NOMO-1 treated with dmso at 0.1 percent for 144 hours (cell line): ENCODE measurements at regions not wholly inside any gene's neighbourhood (a gene's known extent, or its start where the extent isn't known, plus 50 kb on each side); places are given as distances from the start of the nearest gene placed in this dataset.

Experiments used
- DNase-seq: peaks from one replicate; lab custom pipeline; 2025; ENCODE audit not compliant: unreplicated experiment; lab: John Stamatoyannopoulos, UW

DNA sequence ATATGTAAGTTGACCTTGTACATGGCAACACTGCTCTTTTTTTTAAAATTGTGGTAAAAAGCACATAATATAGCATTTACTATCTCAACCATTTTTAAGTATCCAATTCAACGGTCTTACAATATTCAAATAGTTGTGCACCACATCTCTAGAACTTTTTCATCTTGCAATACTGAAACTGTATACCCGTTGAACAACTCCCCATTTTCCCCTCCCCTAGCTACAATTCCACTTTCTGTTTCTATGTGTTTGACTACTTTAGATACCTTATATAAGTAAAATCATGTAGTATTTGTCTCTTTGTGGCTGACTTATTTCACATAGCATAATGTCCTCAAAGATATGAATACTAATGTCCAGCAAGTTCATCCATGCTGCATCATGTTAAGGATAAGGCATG lies 452.1 kb downstream of the TXNL1 start:
- no peak for DNase-seq

DNA sequence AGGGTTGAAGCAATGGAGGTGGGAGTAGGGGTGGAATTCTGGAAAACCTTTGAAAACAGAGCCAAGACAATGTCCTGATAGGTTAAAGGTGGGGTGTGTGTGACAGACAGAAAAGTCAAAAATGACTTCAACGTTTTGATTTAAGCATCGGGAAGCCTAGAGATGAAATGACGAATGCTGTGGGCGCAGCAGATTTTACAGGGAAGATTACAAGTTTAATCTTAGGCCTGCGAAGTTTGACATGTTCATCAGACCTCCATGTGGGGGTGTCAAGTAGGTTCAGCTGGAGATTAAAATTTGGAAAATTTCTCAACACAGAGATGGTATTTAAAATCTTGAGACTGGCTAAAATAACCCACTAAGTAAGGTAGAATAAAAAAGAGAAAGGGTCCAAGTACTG lies 453.3 kb downstream of the TXNL1 start:
- DNase-seq, result no peak

DNA sequence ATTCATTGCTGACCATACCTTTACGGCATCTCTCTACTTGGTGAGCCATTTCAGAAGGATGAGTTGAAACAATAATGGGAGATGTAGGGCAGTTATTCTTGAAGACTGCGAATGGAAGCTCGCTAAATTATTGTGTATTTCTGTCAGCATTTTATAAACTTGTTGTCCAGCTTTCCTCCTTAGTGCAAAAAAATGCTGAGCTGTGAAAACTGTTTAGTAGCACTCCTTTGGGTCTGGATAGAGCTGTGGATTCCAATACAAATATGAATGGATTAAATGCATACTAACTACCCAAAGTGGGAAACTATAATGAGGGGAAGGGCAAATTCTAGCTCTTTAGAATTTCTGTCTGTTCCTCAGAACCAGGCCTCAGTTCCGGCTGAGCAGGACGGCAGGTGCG lies 461.6 kb downstream of the TXNL1 start:
- DNase-seq, result no peak

DNA sequence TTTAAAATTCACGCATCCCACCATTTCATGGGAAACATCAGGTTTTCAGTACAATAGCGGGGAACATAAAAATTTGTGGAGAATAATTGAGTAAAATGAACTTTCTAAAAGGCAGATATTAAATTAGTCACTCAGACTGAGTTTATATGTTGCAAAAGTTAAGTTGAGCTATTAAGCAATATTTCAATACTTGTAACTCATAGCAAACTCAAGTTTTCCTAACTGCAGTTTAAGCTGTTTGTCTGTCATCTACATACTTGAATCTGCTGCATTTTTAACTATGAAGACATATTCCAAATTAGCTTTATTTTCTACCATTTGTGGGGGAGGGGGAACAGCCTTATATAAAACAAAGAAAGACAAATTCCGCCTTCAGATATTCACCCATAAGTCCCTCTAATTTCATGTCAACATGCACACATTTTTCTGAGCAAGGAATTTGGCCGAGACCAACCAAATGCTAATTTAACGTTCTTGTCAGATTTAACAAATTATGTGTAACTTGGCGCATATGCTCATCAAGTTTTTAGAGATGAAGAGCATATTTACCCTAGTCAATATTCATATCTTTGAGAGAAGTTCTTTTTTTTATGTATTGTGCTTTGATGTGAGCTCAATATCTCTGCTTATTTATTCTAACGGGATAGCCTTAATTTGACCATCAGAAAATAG lies 462.9 kb downstream of the TXNL1 start:
- no peak for DNase-seq

DNA sequence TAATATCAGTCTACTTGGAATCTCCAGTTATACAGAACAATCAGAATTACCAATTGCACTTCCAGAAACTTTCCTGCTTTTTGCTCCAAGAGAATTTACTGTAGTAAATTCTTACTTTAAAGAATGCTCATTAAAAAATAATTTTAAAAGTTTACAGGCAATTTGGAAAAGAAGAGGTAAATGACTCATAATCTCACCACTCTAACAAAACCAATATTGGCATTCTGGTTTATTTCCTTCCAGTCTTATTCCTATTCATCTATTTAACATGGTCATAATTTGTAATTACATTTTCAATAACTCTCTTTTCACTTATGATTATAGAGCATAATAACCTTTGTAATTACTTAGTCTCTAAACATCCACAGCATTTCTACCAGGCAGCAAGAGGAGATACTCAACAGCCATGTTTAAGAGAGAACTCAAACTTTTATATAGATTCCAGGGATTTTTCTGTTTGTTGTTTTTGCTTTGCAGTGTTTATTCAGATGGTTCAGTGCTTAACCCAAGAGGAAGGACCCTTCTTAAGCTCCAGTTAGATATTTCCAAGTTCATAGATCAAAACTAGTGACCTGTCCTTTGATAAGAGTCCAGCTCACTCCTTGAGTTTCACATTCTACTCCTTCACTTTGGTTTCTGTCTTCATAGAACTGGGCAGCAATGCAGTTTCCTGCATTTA lies 464.7 kb downstream of the TXNL1 start:
- DNase-seq, result no peak

DNA sequence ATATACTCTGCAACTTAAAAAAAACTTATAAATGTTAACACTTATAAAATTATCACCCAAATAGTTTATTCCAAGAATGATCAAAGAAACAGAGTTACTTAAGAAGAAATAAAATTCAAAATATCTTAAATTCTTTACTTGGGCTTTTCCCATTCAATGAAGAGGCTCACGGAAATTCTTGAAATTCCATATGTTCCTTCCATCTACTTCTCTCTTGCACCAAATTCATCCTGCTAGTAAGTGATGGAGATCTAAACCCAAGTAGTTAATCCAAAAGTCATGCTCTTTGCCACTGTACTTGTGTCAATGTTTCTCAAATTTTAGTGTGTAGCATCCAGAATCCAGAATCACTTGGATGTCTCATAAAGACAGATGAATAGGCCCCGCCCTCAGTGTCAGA lies 465.9 kb downstream of the TXNL1 start:
- DNase-seq, result no peak

DNA sequence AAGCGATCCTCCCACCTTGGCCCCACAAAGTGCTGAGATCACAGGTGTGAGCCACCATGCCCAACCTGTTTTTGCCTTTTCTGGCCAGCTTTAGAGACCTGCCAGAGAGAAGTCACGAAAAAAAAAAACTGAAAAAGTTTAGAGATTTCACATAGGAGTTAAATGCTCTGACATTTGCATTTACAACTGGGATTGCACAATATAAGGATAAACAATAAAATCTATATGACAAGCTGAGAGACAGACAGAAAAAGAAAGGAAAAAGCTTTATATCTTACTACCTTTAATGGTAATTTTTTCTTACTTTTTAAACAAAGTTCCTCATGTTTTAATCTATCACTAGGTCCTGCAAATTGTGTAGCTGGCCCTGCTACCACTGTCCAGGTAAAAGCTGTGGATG lies 466.5 kb downstream of the TXNL1 start:
- no peak for DNase-seq

DNA sequence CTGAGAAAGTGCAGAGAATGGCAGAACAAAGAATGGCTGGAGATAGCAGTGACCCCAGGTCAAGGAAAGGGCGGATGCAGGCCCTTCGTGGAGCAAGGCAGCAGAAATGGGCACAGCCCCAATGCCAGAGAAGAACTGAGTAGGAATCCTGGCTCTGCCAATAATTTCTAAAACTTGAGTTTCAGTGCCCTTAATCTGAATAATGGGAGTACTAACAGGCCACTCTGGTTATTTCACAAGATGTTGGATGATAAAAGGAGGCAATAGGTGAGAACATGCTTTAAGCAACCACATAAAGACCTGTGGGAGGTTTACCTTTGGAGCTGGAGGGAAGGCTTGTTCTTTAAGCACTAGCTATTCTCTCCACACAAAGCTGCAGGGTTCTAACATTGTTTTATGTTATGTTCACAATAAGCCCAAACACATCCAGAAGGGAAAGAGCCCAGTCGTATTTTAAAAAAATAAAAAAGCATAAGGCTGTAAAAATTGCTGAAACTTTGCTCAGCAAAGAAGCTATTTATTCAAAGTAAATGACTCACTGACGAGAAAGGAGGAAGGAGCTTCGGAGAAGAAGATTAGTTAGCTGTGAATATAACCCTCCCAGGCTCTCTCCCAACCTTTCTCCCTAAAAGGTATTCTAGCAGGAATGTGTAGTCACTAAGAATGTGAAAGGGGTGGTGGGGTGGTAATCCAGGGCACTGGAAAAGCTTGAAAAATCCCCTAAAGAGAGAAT lies 470.2 kb downstream of the TXNL1 start:
- DNase-seq, result no peak

DNA sequence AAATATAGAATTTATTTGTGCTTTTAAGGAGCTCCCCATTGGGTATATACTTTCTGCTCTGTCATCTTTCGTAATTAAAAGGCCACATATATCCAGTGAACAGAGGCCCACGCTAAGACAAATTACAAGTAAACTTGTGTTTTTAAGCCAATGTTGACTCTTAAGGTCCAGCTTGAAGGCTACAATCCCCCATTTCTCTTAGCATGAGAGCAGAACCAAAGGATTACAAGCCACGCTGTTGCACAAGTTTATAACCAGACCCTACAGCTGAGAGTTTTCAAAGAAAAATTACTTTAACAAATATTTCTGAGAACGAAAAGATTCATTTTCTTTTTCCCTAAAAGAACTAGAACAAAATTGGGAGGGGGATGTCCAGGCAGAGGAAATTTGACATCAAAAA lies 471.0 kb downstream of the TXNL1 start:
- no peak for DNase-seq

DNA sequence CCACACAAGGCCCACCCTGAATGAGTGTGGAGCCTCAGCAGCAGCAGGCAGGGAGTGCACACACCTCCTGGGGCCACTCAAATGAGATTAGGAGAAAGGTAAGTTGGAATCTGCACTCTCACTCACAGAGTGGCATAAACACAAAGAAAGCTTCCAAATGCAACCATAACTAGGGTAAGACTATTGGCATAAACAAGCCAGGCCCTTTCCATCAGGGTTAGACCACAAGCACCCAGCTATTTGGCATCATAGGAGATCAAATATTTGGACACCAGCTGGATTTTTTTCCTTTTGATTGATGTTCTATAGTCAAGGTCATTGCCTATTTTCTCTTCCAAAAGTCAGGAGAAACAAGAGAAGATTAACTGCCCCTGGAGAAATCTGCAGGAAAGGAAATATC lies 471.5 kb downstream of the TXNL1 start:
- no peak for DNase-seq

DNA sequence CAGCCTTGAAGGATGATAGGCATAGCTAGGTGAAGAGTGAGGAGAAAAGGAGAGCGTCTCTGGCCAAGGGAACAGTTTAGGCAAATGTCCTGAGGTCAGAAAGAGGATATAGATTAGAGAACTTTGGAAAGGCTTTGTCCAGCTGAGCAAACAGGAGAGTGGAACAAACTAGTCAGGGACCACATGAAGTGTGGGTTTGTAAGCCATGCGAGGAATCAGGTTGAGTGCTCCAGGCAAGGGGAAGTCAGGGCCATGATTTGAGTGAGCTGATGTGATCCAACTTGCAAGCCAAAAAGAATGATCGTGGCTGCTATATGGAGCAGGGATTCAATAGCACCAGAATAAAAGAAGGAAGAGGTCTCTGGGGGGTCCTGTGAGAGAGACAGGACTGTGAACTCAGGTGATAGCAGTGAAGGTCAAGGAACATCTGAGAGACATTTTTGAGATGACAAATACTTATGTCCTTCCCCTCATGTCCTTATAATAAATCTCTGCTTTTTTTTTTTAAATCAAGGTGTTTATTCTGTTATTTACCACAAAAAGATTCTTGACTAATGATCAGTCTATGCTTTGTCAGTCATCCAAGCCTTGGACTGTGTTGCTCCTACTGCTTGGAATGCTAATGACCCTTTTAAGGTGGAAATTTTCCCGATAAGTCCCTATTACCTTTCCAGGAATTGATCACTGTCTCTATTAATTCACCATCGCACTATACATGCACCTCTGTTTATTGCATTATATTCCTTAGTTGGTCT lies 472.6 kb downstream of the TXNL1 start:
- no peak for DNase-seq

DNA sequence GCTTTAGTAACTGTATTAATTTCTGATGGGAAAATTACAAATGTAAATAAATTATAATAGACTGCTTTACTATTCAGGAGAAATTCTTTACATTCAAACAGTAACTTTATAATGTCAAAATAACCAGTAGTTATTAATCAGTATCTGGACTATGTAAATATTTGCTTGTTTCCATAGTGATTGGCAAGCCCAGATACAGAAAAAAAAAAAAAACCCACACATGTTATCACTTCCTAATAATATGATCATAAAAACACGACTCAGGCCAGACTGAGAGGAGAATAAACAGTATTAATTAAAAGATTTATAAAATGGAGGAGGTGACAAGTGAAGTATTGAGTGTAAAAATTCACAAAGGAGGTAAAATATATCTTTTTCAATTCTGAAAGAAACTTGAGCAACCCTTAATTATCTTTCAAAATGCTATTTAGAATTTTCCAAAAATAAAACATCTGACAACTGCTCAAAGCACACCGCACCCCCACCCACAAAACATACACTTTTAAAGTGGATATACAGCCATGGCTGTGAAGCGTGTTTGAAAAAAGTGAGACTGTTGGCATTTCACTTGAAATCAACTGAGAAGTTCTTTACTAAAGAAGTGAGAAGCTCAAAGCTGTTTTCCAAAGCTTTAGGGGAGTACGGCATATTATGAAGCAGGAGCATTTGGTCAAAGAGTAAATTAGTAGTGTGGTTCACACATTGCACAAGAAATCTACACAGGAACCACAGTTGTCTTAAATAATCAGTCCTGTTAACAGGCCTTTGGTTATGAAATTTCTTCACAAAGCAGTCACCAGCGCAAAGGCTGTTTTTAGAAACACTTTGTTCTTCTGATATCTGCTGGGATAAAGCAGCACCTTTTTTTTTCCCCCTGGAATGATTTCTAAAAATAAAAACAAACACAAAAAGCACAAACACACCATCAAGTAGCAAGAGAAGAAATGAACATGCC lies 475.8 kb downstream of the TXNL1 start:
- peak; percentile 53 for DNase-seq

DNA sequence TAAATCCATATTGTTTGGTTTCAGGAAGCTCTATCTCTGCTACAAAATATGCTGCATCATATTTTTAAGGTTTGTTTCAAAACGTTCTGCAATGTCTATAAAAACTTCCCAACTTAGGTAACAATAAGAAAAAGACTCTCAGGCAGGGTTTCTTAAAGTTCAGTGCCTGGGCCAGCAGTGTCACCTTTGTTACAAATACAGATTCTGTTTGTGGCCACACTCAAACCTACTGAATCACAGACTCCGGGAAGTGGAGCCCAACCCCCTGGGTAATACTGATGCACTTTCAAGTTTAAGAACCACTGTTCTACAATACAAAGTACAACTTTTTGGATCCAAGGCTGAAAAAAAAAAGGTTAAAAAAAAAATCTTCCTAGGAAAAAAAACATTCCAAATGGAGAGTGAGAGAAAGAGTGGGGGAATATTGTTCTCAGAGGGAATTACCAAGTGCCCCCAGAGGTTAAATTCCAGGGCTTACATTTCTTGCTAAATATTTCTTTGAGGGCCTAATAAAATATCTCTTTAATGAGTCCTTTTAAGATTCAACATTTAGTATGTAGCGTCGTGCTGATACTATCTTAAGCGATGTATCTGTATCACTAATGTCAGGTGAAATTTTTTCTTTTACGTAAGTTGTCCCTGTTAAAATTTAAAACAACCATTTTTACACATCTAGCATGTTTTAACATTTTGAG lies 476.7 kb downstream of the TXNL1 start:
- DNase-seq, result no peak

DNA sequence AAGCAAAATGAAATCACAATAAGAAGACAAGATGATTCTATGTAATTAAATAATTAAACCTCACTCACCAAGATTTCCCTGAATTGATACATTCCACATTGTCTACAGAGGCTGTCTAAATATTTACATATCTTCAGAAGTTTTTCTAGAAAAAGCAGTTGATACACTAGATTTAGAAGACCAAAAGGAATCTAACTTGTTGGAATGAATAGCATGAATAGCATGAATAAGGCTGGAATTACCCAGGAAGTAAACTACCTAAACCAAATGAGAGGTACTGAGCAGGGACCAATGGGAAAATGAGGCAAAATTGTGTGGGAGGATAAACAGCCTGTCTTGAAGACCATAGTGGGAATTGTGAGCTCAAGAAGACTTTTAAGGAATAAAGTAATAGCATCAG lies 479.7 kb downstream of the TXNL1 start:
- no peak for DNase-seq

DNA sequence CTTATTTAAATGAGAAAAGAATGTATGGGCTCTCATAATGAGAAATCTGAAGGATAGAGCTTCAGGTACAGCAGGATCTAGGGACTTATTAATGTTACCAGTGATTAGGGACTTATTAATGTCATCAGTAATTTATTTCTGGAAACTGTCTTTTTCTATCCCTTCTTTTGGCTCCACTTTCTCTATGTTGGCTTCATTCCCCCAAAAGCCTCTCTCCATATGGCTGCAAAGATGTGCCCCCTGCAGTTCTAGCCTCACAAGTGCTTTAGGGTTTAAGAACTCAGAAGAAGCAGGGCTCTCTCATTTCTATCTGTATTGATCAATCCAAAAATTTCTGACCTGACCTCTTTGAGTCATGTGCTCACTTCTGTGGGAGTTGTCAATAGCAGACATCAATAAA lies 480.9 kb downstream of the TXNL1 start:
- DNase-seq, result no peak

DNA sequence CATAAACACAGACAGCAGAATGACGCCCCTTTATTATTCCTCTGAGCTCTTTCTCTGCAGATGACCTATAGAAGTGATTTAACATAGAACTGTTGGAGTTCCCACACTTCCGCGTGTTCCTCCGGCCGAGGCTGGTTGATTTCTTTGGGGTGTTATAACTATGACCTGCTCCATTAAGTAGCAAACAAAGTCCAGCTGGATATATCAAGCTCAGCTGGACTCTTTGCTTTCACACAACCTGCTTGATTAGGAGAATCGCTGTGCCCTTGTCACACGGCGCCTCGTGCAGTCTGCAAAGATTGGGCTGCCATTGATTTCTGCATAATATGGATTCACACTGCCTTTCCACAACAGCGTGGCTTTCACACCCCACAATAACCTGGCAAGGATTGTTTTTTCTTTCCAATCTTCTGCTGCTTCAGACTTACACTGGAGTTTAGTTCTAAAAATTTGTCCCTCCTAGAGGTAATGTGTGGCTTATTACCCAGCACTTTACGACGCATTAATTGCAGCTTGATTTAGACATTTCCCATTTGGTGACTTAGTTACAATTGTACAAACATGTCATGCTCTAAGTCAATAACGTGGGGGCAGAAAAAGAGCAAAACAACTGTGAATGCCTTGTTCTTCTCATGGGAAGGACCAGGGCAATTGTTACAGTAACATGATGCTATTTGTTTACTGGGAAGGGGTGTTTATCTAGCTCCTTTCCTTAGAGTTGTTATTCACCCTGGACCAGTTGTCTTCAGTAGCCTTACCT lies 485.7 kb downstream of the TXNL1 start:
- DNase-seq, result no peak

DNA sequence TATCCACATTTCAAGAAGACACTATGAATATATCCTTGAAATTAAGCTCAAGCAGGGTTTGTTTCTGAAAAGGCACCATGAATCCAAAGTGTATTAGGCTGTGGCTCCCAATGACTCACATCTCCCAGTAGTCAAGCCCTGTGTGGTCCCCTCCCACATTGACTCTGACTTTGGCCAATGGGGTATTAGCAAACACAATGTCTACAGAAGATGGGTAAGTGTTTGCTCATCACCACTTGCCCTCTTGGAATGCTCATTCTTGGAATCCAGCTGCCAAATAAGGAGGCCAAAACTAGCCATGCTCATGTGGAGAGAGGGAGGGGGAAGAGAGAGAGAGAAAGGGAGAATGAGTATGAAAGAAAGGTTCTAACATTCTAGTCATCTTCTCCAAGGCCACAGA lies 490.0 kb downstream of the TXNL1 start:
- DNase-seq, result no peak

DNA sequence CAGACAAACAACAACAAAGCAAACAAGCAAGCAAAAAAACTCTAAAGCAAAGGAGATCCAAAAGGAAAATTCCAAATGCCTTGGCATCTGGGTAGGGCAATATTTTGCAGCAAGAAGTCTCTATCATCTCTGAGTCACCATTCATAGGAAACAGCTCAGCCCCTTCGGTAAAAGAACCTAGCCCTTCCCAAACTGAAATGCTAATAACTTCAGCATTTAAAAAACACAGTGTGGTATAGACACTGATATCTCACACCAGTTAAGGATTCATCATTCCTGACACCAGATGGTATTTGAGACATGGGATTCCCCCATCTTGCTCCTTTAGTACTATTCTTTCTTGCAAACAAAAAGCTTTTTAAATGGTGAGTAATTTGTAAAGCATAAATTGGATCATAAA lies 491.8 kb downstream of the TXNL1 start:
- DNase-seq, result no peak

DNA sequence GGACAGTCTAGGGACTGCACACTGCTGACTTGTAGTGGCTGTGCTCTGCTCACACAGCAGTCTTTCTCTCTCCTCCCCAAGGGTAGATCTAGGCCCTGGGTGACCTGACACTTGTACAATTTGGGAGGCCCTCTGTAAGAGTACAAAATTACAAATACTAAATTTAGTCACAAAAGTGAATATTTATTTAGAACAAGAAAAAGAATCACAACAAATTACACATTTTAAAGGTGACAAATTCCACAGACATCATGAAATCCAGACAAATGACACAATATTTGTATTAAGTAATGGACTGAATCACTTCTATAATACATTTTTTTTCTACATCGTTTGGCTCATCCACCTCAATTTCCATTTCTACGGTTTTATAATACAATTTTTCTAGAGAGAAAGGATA lies 496.4 kb downstream of the TXNL1 start:
- DNase-seq, result no peak
